Ovary (tissue), 7 donors: ENCODE measurements at regions not wholly inside any gene's neighbourhood (a gene's known extent, or its start where the extent isn't known, plus 50 kb on each side); places are given as distances from the start of the nearest gene placed in this dataset.

Experiments used
- DNase-seq, 5 donors: peaks; one replicate each; pipeline ENCODE4 v3.0.0-alpha.2; 2019 to 2020
- H3K27ac ChIP-seq, 2 donors: fragments of 200-600 bp; one replicate each; pipeline versions ENCODE4 v1.5.1 to v1.8.0; 2019 to 2022
- H3K27me3 ChIP-seq: fragments of 200-600 bp; one replicate; pipeline ENCODE4 v1.8.0; 2022
- H3K36me3 ChIP-seq: fragments of 200-600 bp; sonication (generic); one replicate; pipeline ENCODE4 v1.5.1; 2019
- H3K4me1 ChIP-seq: one replicate; pipeline ENCODE4 v1.8.1; 2013; ENCODE audit warnings: mild to moderate bottlenecking, moderate library complexity; ENCODE audit not compliant: insufficient read depth
- H3K4me3 ChIP-seq: fragments of 200-600 bp; sonication (generic); one replicate; pipeline ENCODE4 v1.5.1; 2017
- H3K9me3 ChIP-seq, 2 donors: fragments of 200-600 bp in 1 of 2; sonication (generic) in 1 of 2; one replicate each; pipeline versions ENCODE4 v1.5.1 to v1.8.1; 2013 to 2019; ENCODE audit warnings: mild to moderate bottlenecking in 1 of 2, moderate library complexity in 1 of 2
- EP300 ChIP-seq: sonication (generic); formaldehyde crosslinking; IDR thresholded peaks from one replicate; pipeline ENCODE4 v1.6.1; 2017; ENCODE audit warnings: antibody characterized with exemption
- POLR2A ChIP-seq: fragments of 450-650 bp; IDR thresholded peaks from one replicate; pipeline ENCODE4 v1.6.1; 2017; ENCODE audit warnings: antibody characterized with exemption, mild to moderate bottlenecking, moderate library complexity
- WGBS, 3 donors: extraction: QIAGEN DNeasy Blood & Tissue Kit in 1 of 3; methylation state at CpG; one replicate each; pipeline versions ENCODE4 v1.1.5 to v1.1.7; 2013 to 2017; 5-methylcytosine and 5-hydroxymethylcytosine counted together
- intact Hi-C, 4 donors: fragments of 100-400 bp; cut with DNase I; formaldehyde crosslinking; loops; one replicate each; pipeline versions ENCODE4 v1.11.0 to v1.15.1; 2022 to 2023
- TF ChIP-seq, protein P1 (sequence below), 3 donors: fragments of 450-650 bp in 2 of 3; fragments of 200-600 bp in 1 of 3; IDR thresholded peaks; one replicate each; pipeline versions ENCODE4 v1.5.1 to v1.8.0; 2016 to 2022; ENCODE audit warnings: antibody characterized with exemption in 3 of 3, mild to moderate bottlenecking in 1 of 3
- donor health status: DM: no; HTN: no; CAD: no; lungs with moderate emphysema.
- donor health status: DM: no; HTN: no; CAD: no.
- donor health status: Bipolar disorder and iron deficiency.
- donor health status: DM: no; HTN: no; CAD: no.
- donor health status: DM: yes; HTN: yes; CAD: no.

DNA sequence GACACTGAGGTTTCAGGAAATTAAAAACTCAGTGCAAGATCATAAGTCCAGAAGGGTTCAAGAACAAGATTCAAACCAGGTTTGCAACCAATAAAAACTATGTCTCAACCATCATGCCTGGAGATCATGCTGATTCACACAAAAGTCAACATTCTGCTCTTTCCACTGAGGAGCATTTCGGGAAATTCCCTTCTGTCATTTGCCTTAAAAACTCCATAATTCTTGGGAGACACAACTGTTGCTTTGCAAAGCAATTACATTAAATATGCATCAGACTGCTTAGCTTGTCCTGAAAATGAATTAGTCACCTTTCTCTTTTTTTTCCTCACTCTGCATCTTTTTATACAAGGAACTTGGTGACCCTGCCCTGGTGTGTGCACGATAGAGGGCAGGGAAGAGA is 275.9 kb upstream of the ZNF462 start:
- DNase-seq, result no peak
- intact Hi-C loops, result no loop called here
- no peaks in the 10 kb centered on the region for H3K27me3 ChIP-seq
- TF ChIP-seq POLR2A (no peak), EP300 (no peak)
- TF ChIP-seq, protein P1, sequence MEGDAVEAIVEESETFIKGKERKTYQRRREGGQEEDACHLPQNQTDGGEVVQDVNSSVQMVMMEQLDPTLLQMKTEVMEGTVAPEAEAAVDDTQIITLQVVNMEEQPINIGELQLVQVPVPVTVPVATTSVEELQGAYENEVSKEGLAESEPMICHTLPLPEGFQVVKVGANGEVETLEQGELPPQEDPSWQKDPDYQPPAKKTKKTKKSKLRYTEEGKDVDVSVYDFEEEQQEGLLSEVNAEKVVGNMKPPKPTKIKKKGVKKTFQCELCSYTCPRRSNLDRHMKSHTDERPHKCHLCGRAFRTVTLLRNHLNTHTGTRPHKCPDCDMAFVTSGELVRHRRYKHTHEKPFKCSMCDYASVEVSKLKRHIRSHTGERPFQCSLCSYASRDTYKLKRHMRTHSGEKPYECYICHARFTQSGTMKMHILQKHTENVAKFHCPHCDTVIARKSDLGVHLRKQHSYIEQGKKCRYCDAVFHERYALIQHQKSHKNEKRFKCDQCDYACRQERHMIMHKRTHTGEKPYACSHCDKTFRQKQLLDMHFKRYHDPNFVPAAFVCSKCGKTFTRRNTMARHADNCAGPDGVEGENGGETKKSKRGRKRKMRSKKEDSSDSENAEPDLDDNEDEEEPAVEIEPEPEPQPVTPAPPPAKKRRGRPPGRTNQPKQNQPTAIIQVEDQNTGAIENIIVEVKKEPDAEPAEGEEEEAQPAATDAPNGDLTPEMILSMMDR (IDR thresholded peaks at IDR 0.05), result no peak
- 71 to 74% (median 72%) methylated on average over 2 of the region's 2 CpGs for WGBS, 3 donors
- H3K4me1 ChIP-seq, result no peaks in the 10 kb centered on the region
- no peak overlapping the region for H3K4me3 ChIP-seq
- H3K27ac ChIP-seq, result no peak overlapping the region
- no peaks in the 10 kb centered on the region for H3K9me3 ChIP-seq
- H3K36me3 ChIP-seq, result no peaks in the 10 kb centered on the region

- Histone ChIP-seq H3K27me3 (no peaks in the 10 kb centered on the region), H3K27ac (no peak overlapping the region), H3K36me3 (no peaks in the 10 kb centered on the region), H3K4me3 (no peak overlapping the region), H3K4me1 (no peaks in the 10 kb centered on the region), H3K9me3 (no peaks in the 10 kb centered on the region)
- intact Hi-C loops, result no loop called here
- no peak for TF ChIP-seq POLR2A
- no peak for TF ChIP-seq EP300
- TF ChIP-seq, protein P1 (IDR thresholded peaks at IDR 0.05), result no peak
- no peak for DNase-seq
- 34 to 38% (median 38%) methylated on average over 5 of the region's 5 CpGs for WGBS, 3 donors
These were observed 274.3 kb upstream of the ZNF462 start for GRCh38 chr9:106588626-106589025.

DNA sequence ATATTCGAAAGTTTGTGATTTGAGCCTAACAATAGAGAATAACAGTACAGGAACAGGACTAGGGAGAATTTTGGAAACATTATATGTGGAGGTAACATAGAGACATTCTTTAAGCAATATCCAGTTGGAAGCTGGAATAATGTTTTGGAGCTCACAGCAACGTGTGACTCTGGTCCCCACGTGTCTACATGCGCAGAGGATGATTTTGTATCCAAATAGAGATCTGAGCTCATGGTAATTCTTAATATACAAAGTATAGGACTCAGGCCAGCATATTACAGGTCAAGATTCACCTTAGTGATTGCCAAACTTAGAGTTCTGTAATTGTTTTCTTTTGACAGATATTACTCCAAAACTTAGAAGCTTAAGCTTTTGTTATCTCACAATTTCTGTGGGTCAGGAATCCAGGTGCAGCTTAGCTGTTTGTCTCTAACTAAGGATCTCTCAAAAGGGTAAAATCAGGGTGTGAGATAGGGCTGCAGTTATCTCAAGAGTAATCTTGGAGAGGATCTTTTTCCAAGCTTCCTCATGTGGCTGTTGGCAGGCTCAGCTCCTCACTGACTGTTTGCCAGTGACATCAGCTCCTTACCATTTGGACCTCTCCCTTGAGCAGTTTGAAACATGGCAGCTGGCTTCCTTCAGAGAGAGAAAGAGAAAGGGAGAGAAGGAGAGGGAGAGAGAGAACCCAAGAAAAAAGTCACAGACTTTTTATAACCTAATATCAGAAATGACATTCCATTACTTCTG is 272.0 kb upstream of the ZNF462 start:
- TF ChIP-seq POLR2A (no peak), EP300 (no peak)
- WGBS, 3 donors, result 85 to 87% (median 86%) methylated on average over 4 of the region's 4 CpGs
- no peaks in the 10 kb centered on the region for H3K9me3 ChIP-seq
- no peaks in the 10 kb centered on the region for H3K27me3 ChIP-seq
- H3K4me1 ChIP-seq, result no peaks in the 10 kb centered on the region
- intact Hi-C loops, result no loop called here
- no peak for DNase-seq
- no peak overlapping the region for H3K4me3 ChIP-seq
- H3K27ac ChIP-seq, result no peak overlapping the region
- H3K36me3 ChIP-seq, result no peaks in the 10 kb centered on the region

- H3K4me1 ChIP-seq, result no peaks in the 10 kb centered on the region
- intact Hi-C loops, result no loop called here
- H3K9me3 ChIP-seq, result no peaks in the 10 kb centered on the region
- no peaks in the 10 kb centered on the region for H3K36me3 ChIP-seq
- no peak overlapping the region for H3K4me3 ChIP-seq
- no peak overlapping the region for H3K27ac ChIP-seq
- DNase-seq, result no peak
- H3K27me3 ChIP-seq, result no peaks in the 10 kb centered on the region
- 77 to 82% (median 78%) methylated on average over 7 of the region's 7 CpGs for WGBS, 3 donors
- TF ChIP-seq POLR2A (no peak), EP300 (no peak)
- TF ChIP-seq, protein P1 (IDR thresholded peaks at IDR 0.05), result no peak
These were observed 269.8 kb upstream of the ZNF462 start for GRCh38 chr9:106593201-106593600.

GRCh38 chr9:106596984-106597383 is 266.0 kb upstream of the ZNF462 start:
- intact Hi-C loops, result no loop called here
- no peaks in the 10 kb centered on the region for H3K27me3 ChIP-seq
- no peak overlapping the region for H3K27ac ChIP-seq
- H3K36me3 ChIP-seq, result no peaks in the 10 kb centered on the region
- no peaks in the 10 kb centered on the region for H3K9me3 ChIP-seq
- H3K4me1 ChIP-seq, result no peaks in the 10 kb centered on the region
- H3K4me3 ChIP-seq, result no peak overlapping the region
- WGBS, 3 donors, result 60 to 72% (median 60%) methylated on average over 4 of the region's 4 CpGs
- TF ChIP-seq, protein P1 (IDR thresholded peaks at IDR 0.05), result no peak
- TF ChIP-seq EP300 (no peak), POLR2A (no peak)
- no peak for DNase-seq
